ENCODE measurements at regions not wholly inside any gene's neighbourhood (a gene's known extent, or its start where the extent isn't known, plus 50 kb on each side); places are given as distances from the start of the nearest gene placed in this dataset.

DNA sequence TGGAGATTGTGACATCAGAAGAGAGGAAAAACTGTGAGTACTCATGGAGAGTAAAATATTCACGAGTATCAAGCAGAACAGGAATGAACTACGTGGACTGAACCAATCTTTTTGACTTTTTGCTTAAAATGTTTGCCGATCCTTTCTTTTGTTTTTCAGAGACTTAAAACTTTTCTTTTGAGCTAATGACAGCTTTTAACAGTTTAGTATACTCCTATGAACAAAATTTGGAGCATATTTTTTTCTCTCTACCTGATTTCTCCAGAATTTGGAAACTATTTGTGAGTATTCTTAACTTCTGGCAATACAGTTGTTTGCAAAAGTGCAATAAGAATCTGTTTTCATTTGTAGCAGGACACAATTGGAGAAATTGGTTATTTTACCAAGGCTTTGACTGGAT is 786.3 kb downstream of the SORCS1 start:
- in situ Hi-C loops (cut with MboI; ENCODE audit: low pct_ligation_motif_present in 1 of 4, low pct_unique_long_range_greater_than_20kb in 1 of 4, low sequenced_read_pairs in 3 of 4): no loop called here
- WGBS, 2 donors (ENCODE audit: low coverage in 1 of 2): 69 to 71% methylated on average over 3 of the region's 3 CpGs
- TF ChIP-seq, protein P1, sequence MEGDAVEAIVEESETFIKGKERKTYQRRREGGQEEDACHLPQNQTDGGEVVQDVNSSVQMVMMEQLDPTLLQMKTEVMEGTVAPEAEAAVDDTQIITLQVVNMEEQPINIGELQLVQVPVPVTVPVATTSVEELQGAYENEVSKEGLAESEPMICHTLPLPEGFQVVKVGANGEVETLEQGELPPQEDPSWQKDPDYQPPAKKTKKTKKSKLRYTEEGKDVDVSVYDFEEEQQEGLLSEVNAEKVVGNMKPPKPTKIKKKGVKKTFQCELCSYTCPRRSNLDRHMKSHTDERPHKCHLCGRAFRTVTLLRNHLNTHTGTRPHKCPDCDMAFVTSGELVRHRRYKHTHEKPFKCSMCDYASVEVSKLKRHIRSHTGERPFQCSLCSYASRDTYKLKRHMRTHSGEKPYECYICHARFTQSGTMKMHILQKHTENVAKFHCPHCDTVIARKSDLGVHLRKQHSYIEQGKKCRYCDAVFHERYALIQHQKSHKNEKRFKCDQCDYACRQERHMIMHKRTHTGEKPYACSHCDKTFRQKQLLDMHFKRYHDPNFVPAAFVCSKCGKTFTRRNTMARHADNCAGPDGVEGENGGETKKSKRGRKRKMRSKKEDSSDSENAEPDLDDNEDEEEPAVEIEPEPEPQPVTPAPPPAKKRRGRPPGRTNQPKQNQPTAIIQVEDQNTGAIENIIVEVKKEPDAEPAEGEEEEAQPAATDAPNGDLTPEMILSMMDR (IDR thresholded peaks at IDR 0.05): no peak
- TF ChIP-seq POLR2AphosphoS5 (IDR thresholded peaks at IDR 0.05): no peak
- TF ChIP-seq EP300 (IDR thresholded peaks at IDR 0.05; ENCODE audit: low read depth): no peak
- no peak for TF ChIP-seq POLR2A (IDR thresholded peaks at IDR 0.05)
- no peaks in the 10 kb centered on the region for H3K36me3 ChIP-seq
- intact Hi-C loops (cut with DNase I; ENCODE audit: low total_unique reads): no loop called here
- peaks cover 0 to 6% of the 10 kb centered on the region in 2 donors for H3K9me3 ChIP-seq
- H3K27me3 ChIP-seq: no peaks in the 10 kb centered on the region
- no peak overlapping the region for H3K27ac ChIP-seq
- no peaks in the 10 kb centered on the region for H3K4me1 ChIP-seq
- no peak overlapping the region for H3K4me3 ChIP-seq
- DNase-seq: no peak

DNA sequence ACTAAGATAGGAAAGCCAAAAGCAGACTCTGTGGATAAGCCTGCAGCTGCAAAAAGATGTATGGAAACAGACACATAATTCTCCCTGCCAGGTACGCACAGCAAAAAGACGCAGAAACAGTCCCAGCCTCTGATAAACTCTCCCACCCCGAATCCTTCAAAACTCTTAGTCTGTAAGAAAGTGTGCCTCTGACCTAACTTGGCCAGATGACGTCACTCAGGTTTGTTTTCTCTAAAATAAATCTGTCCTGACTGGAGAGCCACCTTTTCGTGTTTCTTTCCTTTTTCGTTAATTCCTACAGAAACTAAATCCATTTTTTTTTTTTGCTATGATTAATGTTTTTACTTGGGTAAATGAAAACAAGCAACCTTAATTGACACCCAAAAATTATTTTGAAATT is 793.8 kb downstream of the SORCS1 start:
- DNase-seq: no peak
- intact Hi-C loops (cut with DNase I; ENCODE audit: low total_unique reads): no loop called here
- no peak overlapping the region for H3K27ac ChIP-seq
- H3K4me3 ChIP-seq: no peak overlapping the region
- in situ Hi-C loops (cut with MboI; ENCODE audit: low pct_ligation_motif_present in 1 of 4, low pct_unique_long_range_greater_than_20kb in 1 of 4, low sequenced_read_pairs in 3 of 4): no loop called here
- no peak for TF ChIP-seq EP300 (IDR thresholded peaks at IDR 0.05; ENCODE audit: low read depth)
- no peak for TF ChIP-seq POLR2A (IDR thresholded peaks at IDR 0.05)
- TF ChIP-seq POLR2AphosphoS5 (IDR thresholded peaks at IDR 0.05): no peak
- TF ChIP-seq, protein P1 (IDR thresholded peaks at IDR 0.05): no peak
- no peaks in the 10 kb centered on the region for H3K4me1 ChIP-seq
- H3K27me3 ChIP-seq: no peaks in the 10 kb centered on the region
- no peaks in the 10 kb centered on the region for H3K36me3 ChIP-seq
- H3K9me3 ChIP-seq: no peaks in the 10 kb centered on the region
- WGBS, 2 donors (ENCODE audit: low coverage in 1 of 2): 61 to 78% methylated on average over 3 to 6 of the region's 6 CpGs

DNA sequence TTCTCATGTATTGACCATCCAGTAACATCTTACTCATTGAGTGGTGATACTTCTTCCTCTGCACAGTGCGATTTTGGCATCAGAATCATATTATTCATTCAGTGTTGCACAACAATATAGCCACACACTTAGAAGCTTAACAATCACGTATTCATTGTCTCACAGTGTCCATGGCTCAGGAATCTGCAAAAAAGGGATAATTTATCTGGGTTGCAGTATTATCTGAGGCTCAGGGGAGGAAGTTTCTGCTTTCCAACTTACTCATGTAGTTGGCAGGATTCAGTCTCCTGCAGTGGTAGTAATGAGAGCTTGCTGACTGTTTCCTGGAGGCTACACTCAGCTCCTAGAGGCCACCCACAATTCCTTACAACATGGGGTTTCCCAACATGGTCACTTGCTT is 803.6 kb downstream of the SORCS1 start:
- intact Hi-C loops (cut with DNase I; ENCODE audit: low total_unique reads) (no loop called here), in situ Hi-C loops (cut with MboI; ENCODE audit: low pct_ligation_motif_present in 1 of 4, low pct_unique_long_range_greater_than_20kb in 1 of 4, low sequenced_read_pairs in 3 of 4) (no loop called here)
- Histone ChIP-seq H3K4me1 (no peaks in the 10 kb centered on the region), H3K36me3 (no peaks in the 10 kb centered on the region), H3K9me3 (no peaks in the 10 kb centered on the region), H3K4me3 (no peak overlapping the region), H3K27ac (no peak overlapping the region), H3K27me3 (no peaks in the 10 kb centered on the region)
- WGBS, 2 donors (ENCODE audit: low coverage in 1 of 2): 51 to 60% methylated on average over 1 to 2 of the region's 2 CpGs
- no peak for DNase-seq
- TF ChIP-seq, protein P1 (IDR thresholded peaks at IDR 0.05): no peak
- TF ChIP-seq POLR2AphosphoS5 (IDR thresholded peaks at IDR 0.05) (no peak), EP300 (IDR thresholded peaks at IDR 0.05; ENCODE audit: low read depth) (no peak), POLR2A (IDR thresholded peaks at IDR 0.05) (no peak)

DNA sequence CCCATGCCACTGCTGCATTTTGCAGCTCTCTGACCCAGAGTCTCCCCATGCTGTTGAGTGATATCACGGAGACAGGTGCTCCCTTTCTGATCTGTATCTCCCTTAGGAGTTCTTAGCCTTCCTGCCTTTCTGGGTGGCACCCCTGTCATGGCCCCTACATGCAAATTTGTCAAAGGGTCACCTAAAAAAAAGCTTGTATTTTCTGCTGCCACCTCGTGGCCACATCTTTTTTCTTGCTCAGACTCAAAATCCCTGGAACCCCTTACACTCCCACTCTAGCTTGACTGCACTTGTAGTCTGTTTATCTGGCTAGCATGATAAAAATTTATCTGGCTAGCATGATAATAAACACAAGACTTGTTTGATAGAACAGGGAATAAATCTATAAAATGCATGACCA is 809.1 kb downstream of the SORCS1 start:
- WGBS, 2 donors (ENCODE audit: low coverage in 1 of 2): 0 to 40% methylated on average over 1 to 2 of the region's 2 CpGs

More for the DNA sequence above, 809.1 kb downstream of the SORCS1 start:
- Histone ChIP-seq H3K27me3 (no peaks in the 10 kb centered on the region), H3K4me3 (no peak overlapping the region), H3K36me3 (no peaks in the 10 kb centered on the region), H3K27ac (no peak overlapping the region), H3K9me3 (no peaks in the 10 kb centered on the region), H3K4me1 (no peaks in the 10 kb centered on the region)
- no peak for DNase-seq
- intact Hi-C loops (cut with DNase I; ENCODE audit: low total_unique reads): no loop called here
- in situ Hi-C loops (cut with MboI; ENCODE audit: low pct_ligation_motif_present in 1 of 4, low pct_unique_long_range_greater_than_20kb in 1 of 4, low sequenced_read_pairs in 3 of 4): no loop called here
- TF ChIP-seq POLR2A (IDR thresholded peaks at IDR 0.05): no peak
- no peak for TF ChIP-seq POLR2AphosphoS5 (IDR thresholded peaks at IDR 0.05)
- TF ChIP-seq, protein P1 (IDR thresholded peaks at IDR 0.05): no peak
- no peak for TF ChIP-seq EP300 (IDR thresholded peaks at IDR 0.05; ENCODE audit: low read depth)
